ENCODE measurements at regions not wholly inside any gene's neighbourhood (a gene's known extent, or its start where the extent isn't known, plus 50 kb on each side); places are given as distances from the start of the nearest gene placed in this dataset.

- TF ChIP-seq FOXM1 (IDR thresholded peaks at IDR 0.05; ENCODE audit: borderline replicate concordance, low read depth): no peak
- no peak for TF ChIP-seq REST (IDR thresholded peaks at IDR 0.05; ENCODE audit: low read depth)
- TF ChIP-seq CEBPB (IDR thresholded peaks at IDR 0.05): no peak
- TF ChIP-seq CREB1 (IDR thresholded peaks at IDR 0.05; ENCODE audit: low read depth): no peak
- TF ChIP-seq TCF12 (IDR thresholded peaks at IDR 0.05; ENCODE audit: low read depth): no peak
- no peak for TF ChIP-seq ZBTB7A (IDR thresholded peaks at IDR 0.05; ENCODE audit: low read depth)
- no peak for TF ChIP-seq TEAD4 (IDR thresholded peaks at IDR 0.05)
These were observed 491.7 kb downstream of the ZIC1 start for GRCh38 chr3:147900851-147901250.

DNA sequence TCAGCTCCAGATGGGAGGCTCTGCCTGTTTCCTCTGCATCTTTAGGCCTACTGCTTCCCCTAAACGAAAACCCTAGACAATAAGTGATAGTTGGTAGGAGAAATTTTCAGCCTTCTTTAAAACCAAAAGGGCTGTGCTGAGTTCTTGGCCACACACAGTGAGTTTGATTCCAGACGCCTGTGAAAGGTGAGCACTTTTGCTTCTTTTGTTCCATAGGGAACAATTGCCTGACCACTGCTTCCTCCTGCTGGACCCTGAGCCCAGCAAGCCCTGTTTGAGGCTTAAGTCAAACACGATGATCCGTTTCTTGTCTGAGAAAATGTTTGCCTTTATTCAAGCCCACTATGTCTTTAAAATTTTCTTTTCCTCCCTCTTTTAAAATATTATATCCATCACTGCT lies 493.9 kb downstream of the ZIC1 start:
- TF ChIP-seq CREB1 (IDR thresholded peaks at IDR 0.05; ENCODE audit: low read depth): no peak
- no peak for TF ChIP-seq EGR1 (IDR thresholded peaks at IDR 0.05)
- no peak for TF ChIP-seq TEAD4 (IDR thresholded peaks at IDR 0.05)
- TF ChIP-seq USF1 (IDR thresholded peaks at IDR 0.05): no peak
- TF ChIP-seq YY1 (IDR thresholded peaks at IDR 0.05; ENCODE audit: low read depth): no peak
- no peak for TF ChIP-seq FOXM1 (IDR thresholded peaks at IDR 0.05; ENCODE audit: borderline replicate concordance, low read depth)
- no peak for TF ChIP-seq RAD21 (IDR thresholded peaks at IDR 0.05; ENCODE audit: low read depth)

DNA sequence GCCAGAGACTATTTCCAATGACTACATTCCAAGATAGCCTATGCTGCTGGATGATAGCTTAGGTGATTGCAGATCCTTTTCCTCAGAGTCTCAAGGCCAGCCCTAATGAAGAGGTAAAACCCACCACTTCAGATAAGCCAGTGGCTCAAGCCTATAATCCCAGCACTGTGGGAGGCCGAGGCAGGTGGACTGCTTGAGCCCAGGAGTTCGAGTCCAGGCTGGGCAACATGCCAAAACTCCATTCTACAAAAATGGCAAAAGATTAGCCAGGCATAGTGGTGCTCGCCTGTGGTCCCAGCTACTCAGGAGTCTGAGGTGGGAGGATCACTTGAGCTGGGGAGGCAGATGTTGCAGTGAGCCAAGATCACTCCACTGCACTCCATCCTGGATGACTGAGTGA lies 495.3 kb downstream of the ZIC1 start:
- TF ChIP-seq NFIC (IDR thresholded peaks at IDR 0.05): no peak
- TF ChIP-seq RAD21 (IDR thresholded peaks at IDR 0.05; ENCODE audit: low read depth): no peak
- no peak for TF ChIP-seq FOXM1 (IDR thresholded peaks at IDR 0.05; ENCODE audit: borderline replicate concordance, low read depth)
- no peak for TF ChIP-seq TAF1 (IDR thresholded peaks at IDR 0.05; ENCODE audit: low read depth)
- TF ChIP-seq MAX (IDR thresholded peaks at IDR 0.05): no peak
- TF ChIP-seq CREB1 (IDR thresholded peaks at IDR 0.05; ENCODE audit: low read depth): no peak
- TF ChIP-seq TEAD4 (IDR thresholded peaks at IDR 0.05): no peak
- TF ChIP-seq YY1 (IDR thresholded peaks at IDR 0.05; ENCODE audit: low read depth): no peak
- TF ChIP-seq EGR1 (IDR thresholded peaks at IDR 0.05): no peak
- TF ChIP-seq EP300 (IDR thresholded peaks at IDR 0.05; ENCODE audit: borderline replicate concordance): no peak
- no peak for TF ChIP-seq CEBPB (IDR thresholded peaks at IDR 0.05)
- no peak for TF ChIP-seq USF1 (IDR thresholded peaks at IDR 0.05)
- TF ChIP-seq REST (IDR thresholded peaks at IDR 0.05; ENCODE audit: low read depth): no peak

DNA sequence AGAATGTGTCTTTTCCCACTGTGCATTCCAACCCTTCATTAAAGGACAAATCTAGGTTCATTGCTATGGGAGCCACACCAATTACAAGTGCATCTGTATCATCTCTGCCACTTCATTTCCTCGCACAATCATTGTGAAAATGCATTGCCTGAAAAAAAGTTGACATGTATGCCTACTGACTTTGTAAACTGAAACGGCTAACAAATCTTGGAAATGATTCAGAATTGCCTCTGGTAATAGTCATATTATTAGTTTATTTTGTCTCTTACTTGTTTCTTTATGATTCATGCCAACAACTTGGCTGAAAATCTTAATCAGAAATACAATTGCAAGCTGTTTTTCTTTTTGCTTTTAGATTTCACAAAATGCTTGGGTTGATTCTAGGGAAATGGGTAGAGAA lies 497.1 kb downstream of the ZIC1 start:
- TF ChIP-seq USF1 (IDR thresholded peaks at IDR 0.05) (no peak), CEBPB (IDR thresholded peaks at IDR 0.05) (no peak), YY1 (IDR thresholded peaks at IDR 0.05; ENCODE audit: low read depth) (no peak), EGR1 (IDR thresholded peaks at IDR 0.05) (no peak), NFIC (IDR thresholded peaks at IDR 0.05) (no peak), REST (IDR thresholded peaks at IDR 0.05; ENCODE audit: low read depth) (no peak), MAX (IDR thresholded peaks at IDR 0.05) (no peak), ZBTB7A (IDR thresholded peaks at IDR 0.05; ENCODE audit: low read depth) (no peak), TAF1 (IDR thresholded peaks at IDR 0.05; ENCODE audit: low read depth) (no peak), TCF12 (IDR thresholded peaks at IDR 0.05; ENCODE audit: low read depth) (no peak), TEAD4 (IDR thresholded peaks at IDR 0.05) (no peak), EP300 (IDR thresholded peaks at IDR 0.05; ENCODE audit: borderline replicate concordance) (no peak), RAD21 (IDR thresholded peaks at IDR 0.05; ENCODE audit: low read depth) (no peak), FOXM1 (IDR thresholded peaks at IDR 0.05; ENCODE audit: borderline replicate concordance, low read depth) (no peak), CREB1 (IDR thresholded peaks at IDR 0.05; ENCODE audit: low read depth) (no peak)
